GM23338 (cell line): ENCODE measurements at regions not wholly inside any gene's neighbourhood (a gene's known extent, or its start where the extent isn't known, plus 50 kb on each side); places are given as distances from the start of the nearest gene placed in this dataset.

ENCODE experiments used
- ATAC-seq: fragments of 200-7000 bp; cut with Tn5 transposase; 3 replicates; pipeline ENCODE4 v1.9.1; 2020
- DNase-seq: peaks from one replicate; pipeline ENCODE4 v3.0.0-alpha.2; 2015; ENCODE audit warnings: low spot score
- H2AFZ ChIP-seq: fragments of 200-600 bp; sonication (generic); 2 replicates; pipeline ENCODE4 v1.8.0; 2016; ENCODE audit warnings: antibody characterized with exemption, mild to moderate bottlenecking, moderate library complexity
- H3F3A ChIP-seq: fragments of 200-600 bp; sonication (generic); replicated peaks from 2 replicates; pipeline ENCODE4 v1.8.0; 2017; ENCODE audit warnings: antibody characterized with exemption, mixed run types, low read depth
- H3K27ac ChIP-seq: fragments of 200-600 bp; sonication (generic); 2 replicates; pipeline ENCODE4 v1.6.1; 2016; ENCODE audit warnings: low read depth
- H3K27me3 ChIP-seq: fragments of 200-600 bp; sonication (generic); 2 replicates; pipeline ENCODE4 v1.8.0; 2016; ENCODE audit warnings: mild to moderate bottlenecking, mixed run types, moderate library complexity; ENCODE audit not compliant: insufficient read depth
- H3K36me3 ChIP-seq: fragments of 200-600 bp; sonication (generic); 2 replicates; pipeline ENCODE4 v1.8.0; 2016; ENCODE audit warnings: mild to moderate bottlenecking; ENCODE audit not compliant: insufficient read depth
- H3K4me1 ChIP-seq: fragments of 200-600 bp; sonication (generic); 2 replicates; pipeline ENCODE4 v1.8.0; 2016; ENCODE audit warnings: mild to moderate bottlenecking, moderate library complexity; ENCODE audit not compliant: insufficient read depth
- H3K4me2 ChIP-seq: fragments of 200-600 bp; sonication (generic); 2 replicates; pipeline ENCODE4 v1.7.1; 2017; ENCODE audit warnings: mixed run types
- H3K4me3 ChIP-seq: fragments of 200-600 bp; sonication (generic); 2 replicates; pipeline ENCODE4 v1.6.1; 2016; ENCODE audit warnings: mixed run types
- H3K79me2 ChIP-seq: fragments of 200-600 bp; sonication (generic); replicated peaks from 2 replicates; pipeline ENCODE4 v1.8.0; 2017; ENCODE audit warnings: mild to moderate bottlenecking; ENCODE audit not compliant: insufficient read depth
- H3K9me2 ChIP-seq: fragments of 200-600 bp; sonication (generic); 2 replicates; pipeline ENCODE4 v1.8.0; 2017; ENCODE audit not compliant: insufficient read depth
- H4K20me1 ChIP-seq: fragments of 200-600 bp; sonication (generic); replicated peaks from 2 replicates; pipeline ENCODE4 v1.8.0; 2017; ENCODE audit warnings: mild to moderate bottlenecking; ENCODE audit not compliant: insufficient read depth
- H3K27ac Mint-ChIP-seq: 2 replicates; pipeline ENCODE4 v1.8.0; 2020; ENCODE audit warnings: inconsistent platforms, mild to moderate bottlenecking, moderate library complexity, mixed read lengths
- H3K27me3 Mint-ChIP-seq: 3 replicates; pipeline ENCODE4 v1.8.0; 2022; ENCODE audit warnings: low read depth, mild to moderate bottlenecking, moderate library complexity, mixed read lengths, inconsistent platforms; ENCODE audit not compliant: insufficient read depth, poor library complexity
- H3K36me3 Mint-ChIP-seq: 3 replicates; pipeline ENCODE4 v1.8.0; 2021; ENCODE audit warnings: low read depth, mild to moderate bottlenecking, inconsistent platforms, moderate library complexity, mixed read lengths
- H3K4me1 Mint-ChIP-seq: 3 replicates; pipeline ENCODE4 v1.8.0; 2020; ENCODE audit warnings: mild to moderate bottlenecking, inconsistent platforms, mixed read lengths
- H3K4me3 Mint-ChIP-seq: 3 replicates; pipeline ENCODE4 v1.8.0; 2021; ENCODE audit warnings: moderate library complexity, mild to moderate bottlenecking, inconsistent platforms, mixed read lengths
- H3K9me3 Mint-ChIP-seq: 3 replicates; pipeline ENCODE4 v1.8.0; 2020; ENCODE audit warnings: moderate library complexity, mild to moderate bottlenecking, inconsistent platforms, mixed read lengths
- CREB1 ChIP-seq: fragments of 250-450 bp; sonication (Bioruptor Pico); IDR thresholded peaks from 2 replicates; pipeline ENCODE4 v1.5.0; 2020; ENCODE audit warnings: low read depth, mild to moderate bottlenecking, moderate library complexity
- CTCF ChIP-seq, 2 experiments: fragments of 200-600 bp in 1 of 2; sonication (generic) in 1 of 2; conservative IDR thresholded peaks; 2 replicates each; pipeline versions ENCODE4 v1.5.1 to v1.6.1; 2016 to 2017; ENCODE audit warnings: antibody characterized with exemption in 2 of 2, low read depth in 2 of 2, mild to moderate bottlenecking in 2 of 2, moderate library complexity in 1 of 2
- ETS1 ChIP-seq: IDR thresholded peaks from 2 replicates; pipeline ENCODE4 v1.6.1; 2016; ENCODE audit warnings: antibody characterized with exemption
- EZH2 ChIP-seq: fragments of 200-600 bp; sonication (generic); IDR thresholded peaks from one replicate; pipeline ENCODE4 v1.8.0; 2017; ENCODE audit warnings: antibody characterized with exemption, mild to moderate bottlenecking, low read depth; ENCODE audit not compliant: unreplicated experiment
- EZH2phosphoT487 ChIP-seq: fragments of 200-600 bp; sonication (generic); IDR thresholded peaks from one replicate; pipeline ENCODE4 v1.8.1; 2018; ENCODE audit warnings: antibody characterized with exemption; ENCODE audit not compliant: unreplicated experiment
- JUNB ChIP-seq: IDR thresholded peaks from one replicate; pipeline ENCODE4 v1.6.1; 2016; ENCODE audit warnings: antibody characterized with exemption; ENCODE audit not compliant: unreplicated experiment
- NANOG ChIP-seq: IDR thresholded peaks from 2 replicates; pipeline ENCODE4 v1.6.1; 2016; ENCODE audit warnings: antibody characterized with exemption, borderline replicate concordance
- POLR2AphosphoS5 ChIP-seq: IDR thresholded peaks from 2 replicates; pipeline ENCODE4 v1.6.1; 2016; ENCODE audit warnings: antibody characterized with exemption, low read depth
- STAT1 ChIP-seq: IDR thresholded peaks from one replicate; pipeline ENCODE4 v1.6.1; 2016; ENCODE audit warnings: antibody characterized with exemption; ENCODE audit not compliant: unreplicated experiment
- ZNF114 ChIP-seq: fragments of 250-450 bp; sonication (Bioruptor Pico); IDR thresholded peaks from 2 replicates; pipeline ENCODE4 v1.5.0; 2020; ENCODE audit warnings: mild to moderate bottlenecking, moderate library complexity
- ZNF462 ChIP-seq: fragments of 250-450 bp; sonication (Bioruptor Pico); IDR thresholded peaks from 2 replicates; pipeline ENCODE4 v1.5.0; 2020; ENCODE audit warnings: mild to moderate bottlenecking, moderate library complexity
- TF ChIP-seq, protein P1 (sequence below): IDR thresholded peaks from one replicate; pipeline ENCODE4 v1.6.1; 2018; ENCODE audit warnings: antibody characterized with exemption; ENCODE audit not compliant: unreplicated experiment

DNA sequence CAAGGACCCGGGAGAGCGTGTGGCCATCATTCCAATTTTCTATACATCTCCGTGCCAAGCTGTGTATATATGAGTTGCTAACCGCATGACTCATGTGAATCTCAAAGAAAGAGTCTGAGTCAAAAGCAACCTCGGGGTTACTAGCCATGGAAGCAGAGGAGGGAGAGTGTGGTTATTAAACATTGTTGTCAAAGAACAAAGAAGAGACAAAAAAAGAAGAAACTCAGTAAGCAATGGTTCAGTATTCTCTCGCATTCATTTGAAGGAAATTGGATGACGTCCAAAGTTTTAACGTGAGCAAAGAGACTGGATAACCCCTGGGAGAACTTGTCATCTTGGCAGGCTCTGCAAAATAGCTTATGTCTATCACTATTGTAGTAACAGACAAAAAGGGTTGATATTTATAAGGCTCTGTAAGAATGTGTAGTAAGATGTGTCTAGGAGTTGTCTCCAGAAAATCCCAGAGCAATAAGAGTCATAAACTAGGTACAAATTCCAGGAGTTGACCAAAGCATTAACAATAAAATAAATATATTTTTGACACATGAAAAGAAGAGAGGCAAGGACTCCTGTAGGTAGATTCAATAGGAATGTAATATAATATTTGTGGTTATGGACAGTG is 52.8 kb upstream of the GRM7 start:
- H2AFZ ChIP-seq, result no peak overlapping the region
- Mint-ChIP-seq H3K4me3 (no peak overlapping the region), H3K27me3 (no peaks in the 10 kb centered on the region), H3K9me3 (peaks cover 74% of the 10 kb centered on the region), H3K27ac (no peak overlapping the region), H3K4me1 (no peaks in the 10 kb centered on the region), H3K36me3 (peaks cover 3% of the 10 kb centered on the region; the same call in 1 of the 3 replicates)
- no peaks in the 10 kb centered on the region for H3K27me3 ChIP-seq
- DNase-seq (peak; percentile 5), ATAC-seq (no peak)
- H3K4me2 ChIP-seq, result no peak overlapping the region
- no peak overlapping the region for H3K4me3 ChIP-seq
- no peaks in the 10 kb centered on the region for H3K9me2 ChIP-seq
- no peak overlapping the region for H3K27ac ChIP-seq
- H3K79me2 ChIP-seq, result no peaks in the 10 kb centered on the region
- TF ChIP-seq ZNF114 (CRISPR knock-in tag) (no peak), ETS1 (no peak), STAT1 (no peak), EZH2phosphoT487 (no peak), EZH2 (no peak), ZNF462 (CRISPR knock-in tag) (no peak), CREB1 (CRISPR knock-in tag) (no peak), NANOG (no peak), CTCF (conservative IDR thresholded peaks at IDR 0.05; ENCODE audit: low read depth in 2 of 2) (no peak), JUNB (no peak), POLR2AphosphoS5 (no peak)
- TF ChIP-seq, protein P1, sequence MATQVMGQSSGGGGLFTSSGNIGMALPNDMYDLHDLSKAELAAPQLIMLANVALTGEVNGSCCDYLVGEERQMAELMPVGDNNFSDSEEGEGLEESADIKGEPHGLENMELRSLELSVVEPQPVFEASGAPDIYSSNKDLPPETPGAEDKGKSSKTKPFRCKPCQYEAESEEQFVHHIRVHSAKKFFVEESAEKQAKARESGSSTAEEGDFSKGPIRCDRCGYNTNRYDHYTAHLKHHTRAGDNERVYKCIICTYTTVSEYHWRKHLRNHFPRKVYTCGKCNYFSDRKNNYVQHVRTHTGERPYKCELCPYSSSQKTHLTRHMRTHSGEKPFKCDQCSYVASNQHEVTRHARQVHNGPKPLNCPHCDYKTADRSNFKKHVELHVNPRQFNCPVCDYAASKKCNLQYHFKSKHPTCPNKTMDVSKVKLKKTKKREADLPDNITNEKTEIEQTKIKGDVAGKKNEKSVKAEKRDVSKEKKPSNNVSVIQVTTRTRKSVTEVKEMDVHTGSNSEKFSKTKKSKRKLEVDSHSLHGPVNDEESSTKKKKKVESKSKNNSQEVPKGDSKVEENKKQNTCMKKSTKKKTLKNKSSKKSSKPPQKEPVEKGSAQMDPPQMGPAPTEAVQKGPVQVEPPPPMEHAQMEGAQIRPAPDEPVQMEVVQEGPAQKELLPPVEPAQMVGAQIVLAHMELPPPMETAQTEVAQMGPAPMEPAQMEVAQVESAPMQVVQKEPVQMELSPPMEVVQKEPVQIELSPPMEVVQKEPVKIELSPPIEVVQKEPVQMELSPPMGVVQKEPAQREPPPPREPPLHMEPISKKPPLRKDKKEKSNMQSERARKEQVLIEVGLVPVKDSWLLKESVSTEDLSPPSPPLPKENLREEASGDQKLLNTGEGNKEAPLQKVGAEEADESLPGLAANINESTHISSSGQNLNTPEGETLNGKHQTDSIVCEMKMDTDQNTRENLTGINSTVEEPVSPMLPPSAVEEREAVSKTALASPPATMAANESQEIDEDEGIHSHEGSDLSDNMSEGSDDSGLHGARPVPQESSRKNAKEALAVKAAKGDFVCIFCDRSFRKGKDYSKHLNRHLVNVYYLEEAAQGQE, result no peak
- no peaks in the 10 kb centered on the region for H3K4me1 ChIP-seq
- no peaks in the 10 kb centered on the region for H4K20me1 ChIP-seq
- H3F3A ChIP-seq, result no peaks in the 10 kb centered on the region
- no peaks in the 10 kb centered on the region; the same call in 1 of the 2 replicates for H3K36me3 ChIP-seq
